ENCODE measurements at regions not wholly inside any gene's neighbourhood (a gene's known extent, or its start where the extent isn't known, plus 50 kb on each side); places are given as distances from the start of the nearest gene placed in this dataset.
"Not testable (repeated sequence)": the region's sequence is repeated elsewhere in the genome, so short reads cannot be mapped to it uniquely, and the experiment has no call there.

- H3K9me3 ChIP-seq, result no peaks in the 10 kb centered on the region
- H3K4me3 ChIP-seq, result no peak overlapping the region
- H3K4me1 ChIP-seq, result no peaks in the 10 kb centered on the region
- no peak overlapping the region for H3K27ac ChIP-seq
- DNase-seq (no peak), ATAC-seq (no peak)
- no peak for TF ChIP-seq CTCF (IDR thresholded peaks at IDR 0.05)
- no peaks in the 10 kb centered on the region for H3K27me3 ChIP-seq
- intact Hi-C loops (cut with DNase I), result no loop called here
- H3K36me3 ChIP-seq, result no peaks in the 10 kb centered on the region
Observed at GRCh38 chr4:188722911-188723310, 583.7 kb downstream of the TRIML1 start.

GRCh38 chr4:188727746-188728145, 588.5 kb downstream of the TRIML1 start:
- H3K27me3 ChIP-seq, result no peaks in the 10 kb centered on the region
- DNase-seq (no peak), ATAC-seq (no peak)
- H3K9me3 ChIP-seq, result no peaks in the 10 kb centered on the region
- intact Hi-C loops (cut with DNase I), result no loop called here
- no peak for TF ChIP-seq CTCF (IDR thresholded peaks at IDR 0.05)
- no peak overlapping the region for H3K4me3 ChIP-seq
- H3K36me3 ChIP-seq, result no peaks in the 10 kb centered on the region
- H3K27ac ChIP-seq, result no peak overlapping the region
- H3K4me1 ChIP-seq, result no peaks in the 10 kb centered on the region

GRCh38 chr4:188728359-188728758, 589.1 kb downstream of the TRIML1 start:
- H3K36me3 ChIP-seq, result no peaks in the 10 kb centered on the region
- TF ChIP-seq CTCF (IDR thresholded peaks at IDR 0.05), result no peak
- no peak overlapping the region for H3K27ac ChIP-seq
- no peaks in the 10 kb centered on the region for H3K9me3 ChIP-seq
- H3K27me3 ChIP-seq, result no peaks in the 10 kb centered on the region
- no peak for DNase-seq
- H3K4me1 ChIP-seq, result no peaks in the 10 kb centered on the region
- intact Hi-C loops (cut with DNase I), result no loop called here
- no peak for ATAC-seq
- no peak overlapping the region for H3K4me3 ChIP-seq

GRCh38 chr4:188732131-188732530, 592.9 kb downstream of the TRIML1 start:
- intact Hi-C loops (cut with DNase I), result no loop called here
- Histone ChIP-seq H3K36me3 (no peaks in the 10 kb centered on the region), H3K27ac (no peak overlapping the region), H3K4me3 (no peak overlapping the region), H3K27me3 (no peaks in the 10 kb centered on the region), H3K9me3 (no peaks in the 10 kb centered on the region), H3K4me1 (no peaks in the 10 kb centered on the region)
- no peak for TF ChIP-seq CTCF (IDR thresholded peaks at IDR 0.05)
- ATAC-seq, result no peak
- DNase-seq, result no peak

GRCh38 chr4:188735082-188735481, 595.8 kb downstream of the TRIML1 start:
- Histone ChIP-seq H3K36me3 (no peaks in the 10 kb centered on the region), H3K27me3 (no peaks in the 10 kb centered on the region), H3K4me1 (no peaks in the 10 kb centered on the region), H3K27ac (no peak overlapping the region), H3K4me3 (no peak overlapping the region), H3K9me3 (no peaks in the 10 kb centered on the region)
- intact Hi-C loops (cut with DNase I), result no loop called here
- ATAC-seq (no peak), DNase-seq (peak; percentile 62)
- TF ChIP-seq CTCF (IDR thresholded peaks at IDR 0.05), result no peak

GRCh38 chr4:188737251-188738002, 598.2 kb downstream of the TRIML1 start:
- intact Hi-C loops (cut with DNase I), result no loop called here

GRCh38 chr4:188738290-188738689, 599.0 kb downstream of the TRIML1 start:
- H3K36me3 ChIP-seq; H3K27me3 ChIP-seq; H3K27ac ChIP-seq; intact Hi-C loops (cut with DNase I); H3K9me3 ChIP-seq; H3K4me1 ChIP-seq; DNase-seq: not testable (repeated sequence)
- H3K4me3 ChIP-seq, result peak overlapping the region; percentile 39
- peak; percentile 57 for ATAC-seq

More at GRCh38 chr4:188737251-188738002, 598.2 kb downstream of the TRIML1 start:
- Histone ChIP-seq H3K4me3 (no peak overlapping the region), H3K27me3 (no peaks in the 10 kb centered on the region), H3K36me3 (no peaks in the 10 kb centered on the region), H3K4me1 (no peaks in the 10 kb centered on the region), H3K27ac (no peak overlapping the region), H3K9me3 (no peaks in the 10 kb centered on the region)
- DNase-seq, result no peak
- no peak for TF ChIP-seq CTCF (IDR thresholded peaks at IDR 0.05)
- no peak for ATAC-seq

- DNase-seq; intact Hi-C loops (cut with DNase I); H3K27me3 ChIP-seq; H3K27ac ChIP-seq; H3K4me3 ChIP-seq; H3K9me3 ChIP-seq; H3K4me1 ChIP-seq; H3K36me3 ChIP-seq; ATAC-seq: not testable (repeated sequence)
Observed at GRCh38 chr4:188740172-188740571, 600.9 kb downstream of the TRIML1 start.
